Amygdala (tissue), 56 donors: ENCODE measurements at regions not wholly inside any gene's neighbourhood (a gene's known extent, or its start where the extent isn't known, plus 50 kb on each side); places are given as distances from the start of the nearest gene placed in this dataset.
"Not testable (repeated sequence)": the region's sequence is repeated elsewhere in the genome, so short reads cannot be mapped to it uniquely, and the experiment has no call there.

Source experiments
- DNase-seq, 56 donors: peaks; one replicate each; lab custom pipeline; 2025; lab: John Stamatoyannopoulos, UW

- no peak for DNase-seq
Observed at GRCh38 chr1:69045572-69045971, 522.1 kb upstream of the LRRC7 start.

- no peak for DNase-seq
Observed at GRCh38 chr1:69055194-69055593, 512.5 kb upstream of the LRRC7 start.

GRCh38 chr1:69058454-69058853 is 509.3 kb upstream of the LRRC7 start:
- no peak for DNase-seq

GRCh38 chr1:69070660-69071373 is 496.9 kb upstream of the LRRC7 start:
- DNase-seq = no peak

GRCh38 chr1:69073176-69073575 is 494.5 kb upstream of the LRRC7 start:
- no peak for DNase-seq

GRCh38 chr1:69076631-69077030 is 491.1 kb upstream of the LRRC7 start:
- no peak for DNase-seq

- no peak for DNase-seq
Observed at GRCh38 chr1:69077198-69077597, 490.5 kb upstream of the LRRC7 start.

GRCh38 chr1:69077633-69078032 is 490.1 kb upstream of the LRRC7 start:
- DNase-seq = no peak

GRCh38 chr1:69081668-69082067 is 486.1 kb upstream of the LRRC7 start:
- no peak for DNase-seq

- DNase-seq = no peak
Observed at GRCh38 chr1:69082312-69082711, 485.4 kb upstream of the LRRC7 start.

- DNase-seq = no peak
Observed at GRCh38 chr1:69086148-69086547, 481.6 kb upstream of the LRRC7 start.

- DNase-seq = no peak
Observed at GRCh38 chr1:69088571-69088970, 479.2 kb upstream of the LRRC7 start.

- DNase-seq = no peak
Observed at GRCh38 chr1:69090170-69090569, 477.6 kb upstream of the LRRC7 start.

GRCh38 chr1:69090752-69091151 is 477.0 kb upstream of the LRRC7 start:
- DNase-seq = no peak

- not testable (repeated sequence) for DNase-seq
Observed at GRCh38 chr1:69102058-69102457, 465.7 kb upstream of the LRRC7 start.

- DNase-seq = no peak
Observed at GRCh38 chr1:69103213-69103612, 464.5 kb upstream of the LRRC7 start.

GRCh38 chr1:69103705-69104385 is 463.9 kb upstream of the LRRC7 start:
- peak in 1 of 56 donors; percentile 13 for DNase-seq

GRCh38 chr1:69104894-69105293 is 462.8 kb upstream of the LRRC7 start:
- DNase-seq = no peak

GRCh38 chr1:69109277-69109676 is 458.4 kb upstream of the LRRC7 start:
- DNase-seq = peak in 2 of 56 donors; percentile 3 to 10

GRCh38 chr1:69110851-69111250 is 456.9 kb upstream of the LRRC7 start:
- DNase-seq = no peak

GRCh38 chr1:69120126-69120741 is 447.5 kb upstream of the LRRC7 start:
- DNase-seq = not testable (repeated sequence)

- DNase-seq = no peak
Observed at GRCh38 chr1:69120817-69121216, 446.9 kb upstream of the LRRC7 start.
